ENCODE measurements at regions not wholly inside any gene's neighbourhood (a gene's known extent, or its start where the extent isn't known, plus 50 kb on each side); places are given as distances from the start of the nearest gene placed in this dataset.

- Histone ChIP-seq H3K4me3 (ENCODE audit: low read depth, low read length) (no peak overlapping the region), H3K27ac (ENCODE audit: extremely low read depth, low read depth, low read length) (no peak overlapping the region), H3K9me3 (ENCODE audit: control insufficient read depth, insufficient read depth, low read depth, low read length) (no peaks in the 10 kb centered on the region), H3K36me3 (ENCODE audit: control insufficient read depth in 2 of 2, insufficient read depth in 1 of 2, low read length in 2 of 2) (no peaks in the 10 kb centered on the region), H3K4me1 (ENCODE audit: control insufficient read depth, insufficient read depth, low read length) (no peaks in the 10 kb centered on the region)
- no peak for TF ChIP-seq ZNF426 (tag by site-specific recombination; IDR thresholded peaks at IDR 0.05)
- no peak for TF ChIP-seq ZBTB7A (tag by site-specific recombination; IDR thresholded peaks at IDR 0.05; ENCODE audit: low read depth)
- TF ChIP-seq PBX3 (CRISPR knock-in tag; IDR thresholded peaks at IDR 0.05) = no peak
- no peak for TF ChIP-seq YY1 (tag by site-specific recombination; IDR thresholded peaks at IDR 0.05)
- TF ChIP-seq ZNF157 (tag by site-specific recombination; IDR thresholded peaks at IDR 0.05) = no peak
- no peak for TF ChIP-seq ZNF621 (tag by site-specific recombination; IDR thresholded peaks at IDR 0.05)
- no peak for TF ChIP-seq ZNF2 (tag by site-specific recombination; IDR thresholded peaks at IDR 0.05)
- no peak for TF ChIP-seq PRDM6 (tag by site-specific recombination; IDR thresholded peaks at IDR 0.05)
- TF ChIP-seq ZNF416 (tag by site-specific recombination; IDR thresholded peaks at IDR 0.05) = no peak
- no peak for TF ChIP-seq YY2 (tag by site-specific recombination; IDR thresholded peaks at IDR 0.05)
- no peak for TF ChIP-seq OVOL3 (tag by site-specific recombination; IDR thresholded peaks at IDR 0.05)
- no peak for TF ChIP-seq KLF7 (tag by site-specific recombination; IDR thresholded peaks at IDR 0.05; ENCODE audit: borderline replicate concordance)
- CTCF ChIA-PET = no interaction called here
- POLR2A ChIA-PET = no interaction called here
Measured at GRCh38 chr4:14646831-14647230, 355.4 kb upstream of the CPEB2 start.

- POLR2A ChIA-PET = no interaction called here
- CTCF ChIA-PET = no interaction called here
Measured at GRCh38 chr4:14650127-14650526, 352.2 kb upstream of the CPEB2 start.

More at GRCh38 chr4:14650127-14650526, 352.2 kb upstream of the CPEB2 start:
- TF ChIP-seq PRDM2 (tag by site-specific recombination; IDR thresholded peaks at IDR 0.05; ENCODE audit: borderline replicate concordance) (no peak), ZNF26 (tag by site-specific recombination; IDR thresholded peaks at IDR 0.05) (no peak), HOXD13 (CRISPR knock-in tag; IDR thresholded peaks at IDR 0.05; ENCODE audit: borderline replicate concordance) (no peak), TSHZ1 (tag by site-specific recombination; IDR thresholded peaks at IDR 0.05; ENCODE audit: borderline replicate concordance) (no peak), ZNF488 (tag by site-specific recombination; IDR thresholded peaks at IDR 0.05) (no peak), SP7 (tag by site-specific recombination; IDR thresholded peaks at IDR 0.05) (no peak), ZNF37A (tag by site-specific recombination; IDR thresholded peaks at IDR 0.05) (no peak), ZNF132 (tag by site-specific recombination; IDR thresholded peaks at IDR 0.05; ENCODE audit: borderline replicate concordance) (no peak)
- Histone ChIP-seq H3K27ac (ENCODE audit: extremely low read depth, low read depth, low read length) (no peak overlapping the region), H3K36me3 (ENCODE audit: control insufficient read depth in 2 of 2, insufficient read depth in 1 of 2, low read length in 2 of 2) (no peaks in the 10 kb centered on the region), H3K9me3 (ENCODE audit: control insufficient read depth, insufficient read depth, low read depth, low read length) (no peaks in the 10 kb centered on the region), H3K4me1 (ENCODE audit: control insufficient read depth, insufficient read depth, low read length) (no peaks in the 10 kb centered on the region), H3K4me3 (ENCODE audit: low read depth, low read length) (no peak overlapping the region)

Measured in HEK293 (cell line).